ENCODE measurements at regions not wholly inside any gene's neighbourhood (a gene's known extent, or its start where the extent isn't known, plus 50 kb on each side); places are given as distances from the start of the nearest gene placed in this dataset.

DNA sequence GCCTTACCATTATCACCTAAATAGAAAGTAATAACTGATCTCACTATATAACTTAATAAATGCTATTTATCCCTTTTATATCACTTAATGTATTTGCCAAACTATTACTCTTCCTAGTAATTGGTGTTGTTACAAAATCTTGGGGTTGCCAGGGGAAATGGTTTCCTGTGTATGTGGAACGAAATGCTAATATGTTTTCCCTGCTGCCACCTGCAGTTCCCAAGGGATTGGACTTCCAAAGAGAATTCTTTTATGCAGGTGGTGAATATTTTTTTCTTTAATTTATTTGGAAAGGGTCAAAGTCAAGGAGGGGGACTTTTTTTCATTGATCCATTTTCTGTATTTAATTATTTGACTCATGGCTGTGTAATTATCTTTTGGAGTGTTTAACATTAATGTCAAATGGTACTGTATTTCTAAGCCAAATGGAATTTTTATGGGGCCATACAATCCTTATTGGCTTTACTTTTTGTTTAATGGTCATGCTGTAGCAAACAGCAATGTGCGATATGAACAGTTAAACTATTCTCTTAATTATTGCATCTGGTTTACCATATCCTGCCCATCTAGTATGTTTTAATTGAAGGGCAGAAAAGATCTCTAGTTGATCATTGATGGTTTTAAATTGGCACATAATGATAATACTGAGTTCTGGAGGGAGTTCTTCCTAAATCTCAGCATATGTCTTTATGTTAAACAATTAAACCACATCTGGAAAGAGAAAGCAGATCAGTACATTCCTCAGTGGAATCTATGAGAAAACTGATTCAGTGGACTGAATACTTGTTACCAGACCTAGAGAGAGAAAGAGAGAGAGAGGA lies 486.3 kb downstream of the TTLL7 start:
- Histone ChIP-seq H3K36me3 (ENCODE audit: control insufficient read depth, insufficient read depth, low read length) (no peaks in the 10 kb centered on the region), H3K9me3 (ENCODE audit: control insufficient read depth, low read length) (no peaks in the 10 kb centered on the region), H3K4me2 (ENCODE audit: low read length) (no peak overlapping the region), H3K4me1 (peaks cover 5% of the 10 kb centered on the region), H3K27ac (no peak overlapping the region), H3K4me3 (ENCODE audit: low read depth, low read length) (no peak overlapping the region), H3K79me2 (no peaks in the 10 kb centered on the region), H2AFZ (no peak overlapping the region), H3K27me3 (ENCODE audit: control insufficient read depth, insufficient read depth, low read length) (no peaks in the 10 kb centered on the region), H3K9ac (no peak overlapping the region)
- TF ChIP-seq, protein P1, sequence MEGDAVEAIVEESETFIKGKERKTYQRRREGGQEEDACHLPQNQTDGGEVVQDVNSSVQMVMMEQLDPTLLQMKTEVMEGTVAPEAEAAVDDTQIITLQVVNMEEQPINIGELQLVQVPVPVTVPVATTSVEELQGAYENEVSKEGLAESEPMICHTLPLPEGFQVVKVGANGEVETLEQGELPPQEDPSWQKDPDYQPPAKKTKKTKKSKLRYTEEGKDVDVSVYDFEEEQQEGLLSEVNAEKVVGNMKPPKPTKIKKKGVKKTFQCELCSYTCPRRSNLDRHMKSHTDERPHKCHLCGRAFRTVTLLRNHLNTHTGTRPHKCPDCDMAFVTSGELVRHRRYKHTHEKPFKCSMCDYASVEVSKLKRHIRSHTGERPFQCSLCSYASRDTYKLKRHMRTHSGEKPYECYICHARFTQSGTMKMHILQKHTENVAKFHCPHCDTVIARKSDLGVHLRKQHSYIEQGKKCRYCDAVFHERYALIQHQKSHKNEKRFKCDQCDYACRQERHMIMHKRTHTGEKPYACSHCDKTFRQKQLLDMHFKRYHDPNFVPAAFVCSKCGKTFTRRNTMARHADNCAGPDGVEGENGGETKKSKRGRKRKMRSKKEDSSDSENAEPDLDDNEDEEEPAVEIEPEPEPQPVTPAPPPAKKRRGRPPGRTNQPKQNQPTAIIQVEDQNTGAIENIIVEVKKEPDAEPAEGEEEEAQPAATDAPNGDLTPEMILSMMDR (IDR thresholded peaks at IDR 0.05): no peak

DNA sequence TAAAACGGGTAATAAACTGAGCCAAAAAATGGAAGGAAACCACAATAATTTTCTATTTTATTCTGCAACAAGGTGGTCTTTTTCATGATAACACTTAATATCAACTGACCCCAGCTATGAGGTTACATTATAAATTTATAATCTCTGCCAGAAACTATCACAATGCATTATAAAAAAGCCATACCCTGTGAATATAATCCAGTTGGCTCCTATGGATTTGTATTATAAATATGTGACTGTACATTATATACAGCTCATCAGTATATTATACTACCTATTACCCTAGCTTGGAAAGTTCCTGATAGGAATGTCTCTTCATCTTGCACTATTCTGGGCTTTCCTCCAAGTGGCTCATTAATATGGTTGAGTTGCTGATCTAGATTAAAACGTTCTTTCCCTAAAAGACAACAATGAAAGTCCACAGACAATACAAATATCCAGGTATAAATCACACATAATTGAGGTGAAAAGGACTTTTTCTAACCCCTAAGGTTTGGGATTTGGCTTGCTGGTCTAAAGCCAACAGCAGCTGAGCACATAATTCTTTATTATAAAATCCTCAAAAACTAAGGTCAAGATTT lies 487.7 kb downstream of the TTLL7 start:
- H2AFZ ChIP-seq: no peak overlapping the region
- no peaks in the 10 kb centered on the region for H3K9me3 ChIP-seq (ENCODE audit: control insufficient read depth, low read length)
- H3K27me3 ChIP-seq (ENCODE audit: control insufficient read depth, insufficient read depth, low read length): no peaks in the 10 kb centered on the region
- peaks cover 5% of the 10 kb centered on the region for H3K4me1 ChIP-seq
- no peak overlapping the region for H3K9ac ChIP-seq
- peak overlapping the region; percentile 6 for H3K4me2 ChIP-seq (ENCODE audit: low read length)
- no peak overlapping the region for H3K27ac ChIP-seq
- H3K79me2 ChIP-seq: no peaks in the 10 kb centered on the region
- H3K36me3 ChIP-seq (ENCODE audit: control insufficient read depth, insufficient read depth, low read length): no peaks in the 10 kb centered on the region
- TF ChIP-seq, protein P1 (IDR thresholded peaks at IDR 0.05): no peak
- no peak overlapping the region for H3K4me3 ChIP-seq (ENCODE audit: low read depth, low read length)

DNA sequence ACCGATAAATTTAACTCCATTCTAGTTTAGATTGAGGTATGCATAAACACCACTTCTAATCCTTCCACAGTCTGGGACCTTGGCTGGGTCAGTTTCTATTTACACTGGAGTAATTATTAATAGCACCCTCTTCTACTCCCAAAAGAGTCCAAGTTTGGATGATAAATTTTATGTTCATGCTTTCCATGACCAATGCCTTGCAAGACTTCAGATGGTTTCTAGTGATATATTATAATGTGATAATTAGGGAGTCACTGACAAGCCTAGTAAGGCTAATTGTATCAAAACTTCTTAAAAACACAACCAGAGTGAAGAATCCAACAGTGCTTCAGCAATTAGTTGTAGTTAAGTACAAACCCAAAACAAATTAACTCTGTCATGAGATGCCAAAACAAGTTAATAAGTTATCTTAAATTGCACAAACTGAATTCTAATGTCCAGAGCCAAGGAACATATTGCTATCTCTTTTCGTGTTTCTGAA lies 489.6 kb downstream of the TTLL7 start:
- Histone ChIP-seq H3K36me3 (ENCODE audit: control insufficient read depth, insufficient read depth, low read length) (no peaks in the 10 kb centered on the region), H3K9me3 (ENCODE audit: control insufficient read depth, low read length) (no peaks in the 10 kb centered on the region), H2AFZ (no peak overlapping the region), H3K9ac (no peak overlapping the region), H3K27ac (no peak overlapping the region), H3K4me3 (ENCODE audit: low read depth, low read length) (no peak overlapping the region), H3K27me3 (ENCODE audit: control insufficient read depth, insufficient read depth, low read length) (no peaks in the 10 kb centered on the region), H3K79me2 (no peaks in the 10 kb centered on the region), H3K4me1 (peaks cover 5% of the 10 kb centered on the region), H3K4me2 (ENCODE audit: low read length) (no peak overlapping the region)
- TF ChIP-seq, protein P1 (IDR thresholded peaks at IDR 0.05): no peak

DNA sequence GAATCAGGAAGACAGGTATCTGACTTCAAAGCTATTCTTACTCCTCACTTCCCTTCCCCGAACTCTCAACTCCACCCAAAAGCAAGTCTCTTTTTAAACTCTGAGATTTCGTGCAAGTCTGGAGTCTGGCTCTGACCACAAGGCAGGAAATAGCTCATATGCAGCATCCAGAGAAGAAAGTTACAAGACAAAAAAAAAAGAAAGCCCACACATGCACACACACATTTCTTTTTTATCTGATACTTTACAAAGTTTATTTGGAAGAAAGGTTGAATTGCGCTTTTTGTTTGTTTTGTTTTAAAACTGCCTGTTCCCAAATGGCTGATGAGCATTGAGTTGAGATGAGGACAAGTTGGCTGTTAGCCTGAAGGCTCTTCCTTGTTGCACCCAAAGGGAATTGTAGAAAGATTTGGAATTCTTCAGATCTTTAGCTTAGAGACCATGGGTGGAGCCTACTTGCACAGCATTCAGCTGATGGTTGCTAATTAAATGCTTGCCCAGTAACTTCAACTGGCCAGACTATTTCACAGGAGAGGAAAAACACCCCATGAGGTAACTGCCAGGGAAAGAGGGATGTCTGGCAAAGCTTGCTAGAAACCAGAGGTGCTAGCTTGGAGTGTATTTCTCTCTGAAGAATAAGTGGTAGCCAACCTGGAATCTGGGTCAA lies 490.3 kb downstream of the TTLL7 start:
- peak overlapping the region; percentile 20 for H2AFZ ChIP-seq
- H3K27me3 ChIP-seq (ENCODE audit: control insufficient read depth, insufficient read depth, low read length): no peaks in the 10 kb centered on the region
- no peaks in the 10 kb centered on the region for H3K36me3 ChIP-seq (ENCODE audit: control insufficient read depth, insufficient read depth, low read length)
- H3K27ac ChIP-seq: peak overlapping the region; percentile 0
- TF ChIP-seq, protein P1 (IDR thresholded peaks at IDR 0.05): no peak
- no peaks in the 10 kb centered on the region for H3K79me2 ChIP-seq
- no peaks in the 10 kb centered on the region for H3K9me3 ChIP-seq (ENCODE audit: control insufficient read depth, low read length)
- H3K9ac ChIP-seq: no peak overlapping the region
- peak overlapping the region; percentile 17 for H3K4me3 ChIP-seq (ENCODE audit: low read depth, low read length)
- H3K4me1 ChIP-seq: peaks cover 5% of the 10 kb centered on the region
- peak overlapping the region; percentile 38 for H3K4me2 ChIP-seq (ENCODE audit: low read length)

All from parathyroid adenoma (tissue), 2 donors.